IPS-NIHi7 (cell line): ENCODE measurements at regions not wholly inside any gene's neighbourhood (a gene's known extent, or its start where the extent isn't known, plus 50 kb on each side); places are given as distances from the start of the nearest gene placed in this dataset.

Source experiments
- DNase-seq: peaks from one replicate; pipeline ENCODE4 v3.0.0; 2012; ENCODE audit warnings: mixed read lengths; ENCODE audit errors: extremely low spot score

DNA sequence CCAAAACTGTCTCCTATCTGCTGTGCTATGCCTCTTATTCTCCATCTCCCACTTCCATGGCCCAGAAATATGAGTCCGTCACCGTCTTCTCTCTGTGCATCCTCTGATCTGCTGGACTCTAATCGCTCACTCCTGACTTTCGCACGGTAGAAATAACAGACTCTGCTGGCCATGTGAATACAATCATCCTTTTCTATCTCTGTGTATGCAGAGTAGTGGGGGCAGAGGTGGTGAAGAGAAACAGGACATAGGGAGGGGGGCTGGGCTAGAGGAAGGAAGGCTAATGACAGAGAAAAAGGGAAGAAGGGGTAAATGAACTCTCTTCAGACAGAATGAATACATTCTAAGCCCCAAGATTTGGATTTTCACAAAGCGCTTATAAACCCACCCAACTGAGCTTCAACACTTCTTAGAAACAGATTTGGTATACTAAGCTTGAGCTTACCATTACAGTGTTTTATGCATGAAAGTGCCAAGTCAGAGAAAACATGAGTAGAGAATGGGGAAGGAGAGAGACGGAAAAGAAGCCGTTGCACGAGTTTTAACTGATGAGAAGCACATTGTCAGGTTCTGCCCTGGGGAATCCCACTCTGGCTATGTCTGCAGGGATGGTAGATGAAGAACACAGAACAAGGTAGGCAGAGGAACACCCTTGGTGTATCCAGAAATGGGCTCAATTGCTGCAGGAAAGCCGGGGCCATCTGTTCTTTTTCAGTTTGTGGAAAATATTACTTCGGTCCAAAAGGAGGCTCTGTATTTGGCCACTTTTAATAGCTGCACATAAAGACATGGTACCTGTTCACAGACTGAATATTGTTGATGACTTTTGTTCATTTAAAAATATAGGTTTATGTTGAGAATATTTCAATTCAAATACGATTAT, 324.7 kb downstream of the ETS1 start:
- no peak for DNase-seq

DNA sequence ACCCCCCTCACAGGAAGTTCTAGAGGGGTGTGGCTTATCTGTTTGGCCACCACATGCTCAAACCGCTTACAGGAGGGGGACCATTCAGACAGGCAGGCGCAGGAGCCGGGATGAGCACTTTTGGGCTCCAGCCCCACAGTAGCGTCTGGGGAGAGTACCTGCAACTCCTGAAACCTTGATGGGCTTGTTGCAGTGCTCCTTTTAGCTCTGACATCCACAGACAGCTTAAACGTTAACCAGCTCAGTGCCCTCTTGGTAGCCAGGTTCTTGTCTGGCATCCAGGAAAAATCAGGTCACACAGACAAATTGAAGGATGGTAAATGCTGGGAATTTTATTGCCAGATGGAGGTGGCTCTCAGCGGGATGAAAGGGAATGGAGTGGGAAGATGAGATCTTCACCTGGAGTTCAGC, 326.3 kb downstream of the ETS1 start:
- DNase-seq = no peak

DNA sequence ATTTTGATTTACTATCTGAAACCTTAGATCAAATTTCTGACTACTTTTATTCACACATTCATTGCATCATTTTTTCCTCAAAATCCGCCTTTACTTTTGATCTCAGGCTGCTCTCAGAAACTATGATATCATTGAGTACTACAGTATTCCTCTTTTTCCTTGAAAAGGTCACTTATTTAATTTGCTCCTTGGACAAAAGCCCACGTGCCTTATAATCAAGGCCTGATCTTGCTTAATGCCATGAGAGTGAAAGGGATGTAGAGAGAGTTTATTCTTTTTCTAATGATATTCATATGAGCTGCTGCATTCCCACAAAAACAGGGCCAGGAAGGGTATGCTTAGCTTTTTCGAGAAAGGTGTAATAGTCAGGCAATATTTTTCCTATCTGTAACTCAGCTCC, 327.0 kb downstream of the ETS1 start:
- DNase-seq = no peak

DNA sequence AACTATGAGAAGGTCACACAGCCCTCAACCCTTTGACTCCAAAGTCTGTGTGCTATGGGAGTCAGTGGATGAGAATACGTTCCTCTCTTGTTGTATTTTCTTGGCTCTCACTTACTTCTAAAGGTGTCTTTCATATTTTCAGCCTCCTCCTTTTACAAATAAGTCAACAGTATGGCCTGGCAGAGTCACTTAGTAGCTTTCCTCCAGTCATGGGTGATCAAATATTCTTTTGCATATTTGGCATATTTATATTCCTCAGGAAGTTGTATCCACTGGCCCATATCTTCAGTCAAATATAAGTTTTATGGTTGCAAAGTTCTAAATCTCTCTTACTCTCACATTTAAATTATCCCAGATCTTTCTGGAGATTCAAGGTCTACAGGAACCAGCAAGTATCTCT, 327.5 kb downstream of the ETS1 start:
- DNase-seq = no peak

DNA sequence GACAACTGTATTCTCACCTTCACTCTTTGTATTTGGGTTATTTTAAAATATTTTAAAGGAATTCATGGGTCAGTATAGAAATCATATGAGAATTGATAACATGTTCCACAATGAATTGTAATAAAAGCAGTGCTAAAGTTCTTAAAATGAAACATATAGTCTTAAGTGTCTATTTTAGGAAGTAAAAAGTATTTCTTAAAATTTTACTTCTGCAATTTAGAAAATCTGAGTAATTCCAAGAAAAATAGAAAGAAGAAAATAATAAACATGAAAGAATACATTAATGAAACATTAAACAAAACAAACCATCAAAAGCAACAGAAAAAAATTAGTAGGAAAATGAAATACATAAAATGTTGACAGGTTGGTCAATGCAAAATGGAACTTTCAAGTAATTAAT, 332.4 kb downstream of the ETS1 start:
- DNase-seq = no peak

DNA sequence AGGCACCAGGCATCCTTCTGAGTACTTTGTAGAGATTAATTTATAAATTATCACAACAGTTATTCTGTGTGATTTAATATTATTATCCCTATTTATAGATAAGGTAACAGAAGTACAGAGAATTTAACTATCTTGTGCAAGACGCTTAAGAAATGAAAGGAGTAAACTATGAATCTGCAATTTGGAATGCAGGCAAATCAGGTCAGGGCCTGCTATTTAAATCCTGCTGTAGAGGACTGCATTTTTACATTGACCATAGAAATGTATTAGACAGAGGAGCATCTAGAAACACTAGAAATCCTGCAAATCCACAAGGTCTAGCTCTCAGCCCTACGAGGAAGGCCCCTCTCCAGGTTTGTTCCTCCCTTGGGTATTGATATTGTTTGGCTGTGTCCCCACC, 336.2 kb downstream of the ETS1 start:
- DNase-seq = no peak

DNA sequence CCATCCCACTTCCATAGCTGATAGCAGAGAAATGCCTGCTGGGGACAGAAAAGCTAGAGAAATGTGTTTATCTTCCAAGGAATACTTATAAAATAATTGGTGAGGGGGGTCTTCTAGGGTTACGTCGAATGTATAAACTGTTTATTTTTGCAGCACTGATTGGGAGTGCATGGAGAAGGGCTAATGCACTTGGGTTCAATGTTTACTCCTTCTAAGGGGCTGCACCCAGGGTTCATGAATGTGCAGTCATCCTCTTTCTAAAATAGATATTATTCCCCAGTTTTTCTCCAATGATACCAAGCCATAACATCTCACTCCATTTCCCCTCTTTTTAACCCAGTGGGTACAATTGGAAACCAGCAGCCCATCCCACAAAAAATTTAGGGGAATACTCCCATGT, 336.9 kb downstream of the ETS1 start:
- DNase-seq = no peak

DNA sequence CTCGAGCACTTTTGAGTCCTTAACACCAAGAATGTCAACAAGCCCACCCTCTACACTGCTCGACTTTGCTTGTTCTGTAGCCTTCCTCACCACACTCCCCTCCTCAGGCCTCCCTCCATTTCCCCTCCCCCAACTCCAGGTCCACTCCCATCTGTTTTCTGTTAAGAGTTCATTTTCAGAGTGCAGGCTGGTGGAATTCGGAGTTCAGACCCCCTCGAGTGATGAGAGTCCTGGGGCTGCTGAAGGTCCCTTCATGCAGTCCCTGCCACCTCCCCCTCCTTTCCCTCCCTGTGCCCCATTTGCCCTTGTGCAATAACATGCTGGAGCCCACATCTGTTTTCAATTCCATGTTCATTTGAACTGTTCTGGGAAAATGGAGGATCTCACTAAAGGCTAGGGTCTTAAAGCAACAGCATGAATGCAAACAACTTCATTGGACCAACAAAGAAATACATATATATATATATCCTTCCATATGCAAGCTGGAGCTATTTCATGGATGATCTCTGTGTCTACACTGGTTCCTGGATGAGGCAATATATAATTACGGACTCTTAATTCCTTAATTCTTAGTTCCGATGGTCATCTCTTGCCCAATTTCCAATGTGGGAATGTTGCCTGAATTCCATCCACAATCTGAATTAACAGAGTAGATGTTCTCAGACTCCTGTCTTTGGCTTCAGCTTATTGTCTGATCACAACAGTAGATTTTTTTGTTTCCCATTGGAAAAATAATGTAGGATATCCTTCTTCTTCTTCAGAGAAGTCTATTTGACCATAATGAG, 340.4 kb downstream of the ETS1 start:
- DNase-seq = no peak

DNA sequence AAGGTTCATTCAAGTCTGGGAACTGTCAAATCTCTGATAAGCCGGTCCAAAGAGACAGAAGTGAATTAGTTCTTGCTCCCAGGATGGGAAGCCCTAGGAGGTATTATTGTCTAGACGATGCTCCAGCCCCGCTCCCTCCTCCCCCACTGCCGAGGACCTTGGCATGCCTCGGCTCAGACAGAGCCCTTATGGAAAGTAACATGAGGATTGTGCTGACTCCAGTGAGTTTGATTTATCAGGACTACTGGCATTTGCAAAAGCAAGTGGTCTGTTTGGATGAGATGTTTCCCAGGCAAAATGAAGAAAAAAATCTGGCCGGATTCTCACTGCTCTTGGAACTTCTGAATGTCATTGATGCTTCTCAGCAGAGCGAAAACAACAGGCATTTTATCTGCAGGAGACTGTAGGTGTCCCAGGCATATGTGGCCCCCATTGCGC, 341.0 kb downstream of the ETS1 start:
- no peak for DNase-seq

DNA sequence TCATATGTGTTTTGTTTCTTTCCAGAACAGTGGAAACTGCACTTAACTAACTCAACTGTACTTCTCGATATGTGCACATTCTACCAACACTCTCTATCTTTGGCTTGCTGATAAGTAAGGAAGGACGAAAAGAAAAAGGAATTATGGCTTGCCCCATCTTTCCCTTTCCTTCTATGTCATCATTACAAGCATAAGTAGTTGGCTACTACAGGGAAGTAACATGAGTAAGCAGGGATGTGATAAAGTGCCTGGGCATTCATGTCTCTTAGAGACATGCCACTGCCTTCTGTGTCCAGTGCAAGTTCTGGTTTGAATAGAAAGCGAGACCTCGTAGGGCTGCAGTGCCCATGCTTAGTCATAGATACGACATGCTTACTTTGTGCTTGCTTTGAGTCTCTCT, 342.5 kb downstream of the ETS1 start:
- DNase-seq = no peak

DNA sequence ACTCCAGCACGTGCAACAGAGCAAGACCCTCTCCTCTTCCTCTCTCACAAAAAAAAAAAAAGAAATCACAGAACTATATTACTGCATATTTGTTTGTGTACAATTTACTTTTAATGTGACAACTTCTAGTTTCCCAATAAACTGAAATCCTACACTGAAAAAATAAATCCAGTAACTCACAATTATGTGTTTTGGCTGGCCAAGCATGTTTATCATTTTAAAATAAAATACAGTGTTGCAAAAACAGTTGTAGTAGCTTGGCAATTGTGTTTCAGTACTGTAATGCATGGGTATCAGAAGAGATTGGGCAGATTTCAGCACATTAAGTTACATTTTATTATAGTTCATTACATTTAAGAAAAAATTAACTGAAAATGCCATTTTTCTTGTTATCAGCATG, 344.9 kb downstream of the ETS1 start:
- no peak for DNase-seq

DNA sequence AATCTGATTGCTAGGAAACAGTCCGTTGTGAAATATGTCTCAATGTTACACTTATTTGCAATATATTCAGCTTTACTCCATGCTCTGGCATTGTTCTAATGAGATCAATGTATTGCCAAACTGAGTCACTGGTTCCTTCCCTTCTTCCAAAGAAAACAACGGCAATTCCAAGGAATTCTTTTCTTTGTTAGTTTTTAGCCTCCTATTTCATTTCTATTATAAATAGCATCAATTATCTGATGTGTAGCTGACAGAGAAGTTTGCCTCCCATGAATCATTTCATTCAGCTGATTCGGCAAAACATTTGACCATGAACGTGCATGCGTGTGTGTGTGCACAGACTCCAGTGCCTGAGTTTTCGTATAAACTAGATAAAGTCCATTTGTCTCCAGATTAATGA, 346.8 kb downstream of the ETS1 start:
- DNase-seq = no peak

DNA sequence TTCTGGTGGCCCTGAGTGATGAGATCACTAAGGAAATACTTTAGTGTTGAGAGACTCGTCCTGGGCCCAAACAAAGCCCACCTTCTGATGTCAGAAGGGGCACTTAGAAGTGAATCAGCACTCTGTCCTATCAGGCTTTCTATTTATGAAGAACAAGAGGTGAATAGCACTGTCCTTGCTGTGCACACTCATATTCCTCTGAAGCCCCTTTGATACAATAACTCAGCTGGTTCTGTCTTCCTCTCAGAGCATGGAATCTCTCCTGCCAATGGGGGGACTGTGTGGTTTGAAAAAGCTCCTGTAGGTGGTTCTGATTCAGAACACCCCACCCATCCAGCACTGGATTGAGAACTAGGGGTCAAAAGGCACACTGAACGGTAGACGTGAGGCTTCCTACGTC, 348.1 kb downstream of the ETS1 start:
- DNase-seq = no peak

DNA sequence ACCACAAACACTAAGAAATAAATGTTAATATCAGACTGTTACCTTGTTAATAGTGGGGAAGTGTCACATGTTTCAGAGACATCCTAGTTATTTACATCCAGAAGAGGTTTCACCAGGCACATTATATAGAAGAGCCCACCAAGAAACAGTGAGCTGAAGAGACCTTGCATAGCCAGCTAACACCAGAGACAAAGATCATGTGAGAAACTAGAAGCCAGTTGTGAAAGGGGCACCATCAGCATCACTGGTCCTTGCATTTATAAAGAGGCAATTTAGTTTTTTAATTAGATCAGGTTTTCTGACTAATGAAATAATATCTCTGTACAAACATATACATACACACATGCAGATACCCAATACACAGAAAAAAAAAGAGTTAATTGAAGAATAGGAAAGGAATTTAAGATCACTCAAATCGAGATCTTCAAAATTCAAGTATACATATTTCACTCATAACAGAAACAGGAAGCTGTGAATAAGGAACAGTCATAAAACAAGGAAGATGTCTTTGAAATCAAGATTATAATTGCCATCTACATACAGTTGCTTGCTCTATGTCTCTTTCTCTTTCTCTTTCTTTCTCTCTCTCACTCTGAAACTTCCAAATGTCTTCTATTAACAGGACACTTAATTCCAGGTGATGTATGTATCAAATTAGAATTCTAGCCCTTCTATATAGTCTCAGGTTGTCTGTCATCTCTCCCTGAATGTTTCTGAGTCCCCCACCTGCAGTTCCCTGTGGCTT, 348.7 kb downstream of the ETS1 start:
- DNase-seq = no peak

DNA sequence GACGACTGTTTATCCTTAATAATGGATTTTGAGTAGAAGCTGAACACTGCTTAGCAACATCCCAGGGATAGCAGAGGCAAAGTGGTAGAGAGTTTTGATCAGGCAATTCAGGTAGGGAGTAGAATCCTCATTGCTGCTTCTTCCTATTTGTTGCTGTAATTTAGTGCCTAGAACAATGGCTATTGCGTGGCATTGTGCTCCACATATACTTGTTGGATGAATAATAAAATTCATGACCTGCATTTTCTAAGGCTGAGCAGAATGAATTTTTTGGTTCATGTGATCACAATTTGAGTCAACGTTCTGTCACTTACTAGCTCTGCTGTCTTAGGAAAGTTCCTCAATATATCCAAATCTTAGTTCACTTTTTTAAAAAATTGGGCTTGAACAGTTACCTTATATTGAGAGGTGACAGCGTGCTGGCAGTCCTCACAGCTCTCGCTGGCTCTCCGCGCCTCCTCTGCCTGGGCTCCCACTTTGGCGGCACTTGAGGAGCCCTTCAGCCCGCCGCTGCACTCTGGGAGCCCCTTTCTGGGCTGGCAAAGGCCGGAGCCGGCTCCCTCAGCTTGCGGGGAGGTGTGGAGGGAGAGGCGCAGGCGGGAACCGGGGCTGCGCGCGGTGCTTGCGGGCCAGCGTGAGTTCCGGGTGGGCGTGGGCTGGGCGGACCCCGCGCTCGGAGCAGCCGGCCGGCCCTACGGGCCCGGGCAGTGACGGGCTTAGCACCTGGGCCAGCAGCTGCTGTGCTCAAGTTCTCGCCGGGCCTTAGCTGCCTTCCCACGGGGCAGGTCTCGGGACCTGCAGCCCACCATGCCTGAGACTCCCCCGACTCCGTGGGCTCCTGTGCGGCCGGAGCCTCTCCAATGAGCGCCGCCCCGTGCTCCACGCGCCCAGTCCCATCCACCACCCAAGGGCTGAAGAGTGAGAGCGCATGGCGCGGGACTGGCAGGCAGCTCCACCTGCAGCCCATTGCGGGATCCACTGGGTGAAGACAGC, 350.6 kb downstream of the ETS1 start:
- DNase-seq = no peak

DNA sequence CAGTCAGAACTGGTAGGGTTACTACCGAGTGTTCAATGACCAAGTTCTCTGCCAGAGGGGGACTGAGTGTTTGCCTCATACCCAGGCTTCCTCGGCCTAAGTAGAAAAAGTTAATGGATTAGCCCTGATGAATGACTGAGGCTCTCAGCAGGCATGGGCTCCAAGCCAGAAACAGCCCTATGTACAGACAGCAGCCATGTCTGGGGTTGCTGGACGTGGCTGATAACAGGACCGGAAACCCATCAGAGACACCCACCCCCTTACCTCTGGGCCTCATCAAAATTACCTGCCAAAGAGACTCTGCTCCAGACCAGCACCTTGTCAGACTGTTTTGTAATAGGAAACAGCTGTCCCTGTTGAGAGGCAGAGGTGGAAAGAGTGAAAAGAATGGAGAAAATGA, 351.4 kb downstream of the ETS1 start:
- DNase-seq = no peak

DNA sequence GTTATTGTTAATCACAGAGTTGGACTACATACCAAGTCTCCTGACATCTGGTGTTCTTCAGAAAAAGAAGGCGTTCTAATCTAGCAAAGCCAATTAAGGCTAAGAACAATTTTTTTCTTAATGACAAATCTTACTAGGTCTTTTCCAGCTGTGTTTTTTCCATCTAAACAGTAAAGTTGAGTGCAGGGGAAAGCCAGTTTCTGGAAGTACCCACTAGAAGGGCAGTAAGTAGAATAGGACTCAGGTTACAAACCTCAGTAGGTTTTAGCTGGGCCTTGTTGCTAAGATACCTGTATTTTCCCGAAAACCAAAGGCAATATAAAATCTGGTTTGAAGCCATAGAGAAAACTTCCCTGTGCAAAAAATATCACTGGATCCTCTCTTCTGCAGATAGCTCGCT, 351.9 kb downstream of the ETS1 start:
- DNase-seq = no peak

DNA sequence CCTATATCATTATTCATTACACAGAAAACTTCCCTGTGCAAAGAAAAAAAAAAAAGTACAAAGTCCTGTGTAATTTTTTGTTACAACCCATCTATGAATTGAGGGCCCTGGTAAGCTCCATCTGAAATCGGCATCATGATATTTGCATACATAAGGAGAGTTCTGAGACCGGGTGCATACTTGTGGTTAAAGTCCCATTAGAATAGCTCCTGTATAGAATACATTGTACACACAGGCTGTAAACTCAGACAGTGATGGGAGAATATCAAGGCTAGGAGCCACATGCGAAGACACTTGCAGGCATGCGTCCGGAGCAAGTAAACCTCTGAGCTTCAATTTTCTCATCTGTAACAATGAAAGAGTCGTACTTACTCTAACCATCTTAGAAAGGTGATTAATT, 353.2 kb downstream of the ETS1 start:
- no peak for DNase-seq

DNA sequence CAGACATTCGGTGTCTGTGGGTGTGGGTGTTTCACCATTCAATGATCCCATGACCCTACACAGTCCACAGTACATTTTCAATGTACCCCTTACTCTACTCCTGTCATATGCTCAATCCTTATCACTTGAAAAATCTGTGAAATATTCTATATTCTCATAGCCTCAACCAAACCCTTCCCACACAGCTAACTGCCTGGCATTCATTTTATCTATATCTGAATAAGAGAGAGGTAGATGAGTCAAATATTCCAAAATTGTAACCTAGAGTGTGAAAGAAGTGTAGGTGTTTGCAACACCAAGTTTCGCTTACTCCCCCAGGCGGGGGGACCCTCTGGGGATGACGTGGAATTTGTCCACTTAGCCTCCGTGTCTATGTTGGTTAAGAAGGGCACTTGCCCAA, 354.8 kb downstream of the ETS1 start:
- no peak for DNase-seq

DNA sequence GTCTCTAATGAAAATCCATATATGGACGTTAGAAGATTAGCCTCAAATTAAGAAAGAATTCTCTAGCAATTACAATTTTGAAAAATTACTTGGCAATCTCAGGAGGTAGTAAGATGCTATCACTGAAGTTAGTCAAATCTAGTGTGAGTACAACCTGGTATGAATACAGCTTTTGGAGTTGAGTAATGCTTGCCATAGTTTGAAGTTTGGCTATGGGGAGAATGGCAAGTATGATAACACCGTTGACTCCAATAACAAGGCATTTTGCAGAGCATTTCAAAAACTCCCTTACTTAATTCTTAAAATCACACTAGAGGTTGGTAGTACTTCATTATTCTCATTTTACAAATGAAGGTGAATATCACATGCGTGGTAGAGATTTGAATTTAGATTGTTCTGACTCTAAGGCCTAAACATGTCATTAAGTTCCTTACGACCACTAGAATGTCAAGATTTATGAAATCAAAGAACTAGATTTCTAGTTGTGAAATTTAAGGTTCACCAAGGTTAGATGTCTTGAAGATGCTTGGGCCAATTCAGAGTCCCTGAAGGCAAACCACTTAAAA, 355.4 kb downstream of the ETS1 start:
- DNase-seq = no peak

DNA sequence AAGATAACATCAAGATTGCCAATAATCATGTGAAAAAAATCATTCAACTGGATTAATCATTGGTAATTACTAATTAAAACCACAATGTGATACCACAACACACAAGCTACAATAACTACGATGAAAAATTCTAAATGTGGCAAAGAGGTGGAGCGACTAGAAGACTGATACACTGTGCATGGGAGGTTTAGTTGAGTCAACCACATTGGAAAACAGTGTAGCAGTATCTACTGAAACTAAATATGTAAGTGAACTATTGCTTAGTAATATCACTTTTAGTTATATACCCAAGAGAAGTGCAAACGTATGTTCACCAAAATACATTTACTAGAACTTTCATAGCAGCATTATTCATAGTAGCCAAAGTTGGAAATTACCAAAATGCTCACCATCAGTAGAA, 359.9 kb downstream of the ETS1 start:
- no peak for DNase-seq
